ENCODE measurements at regions not wholly inside any gene's neighbourhood (a gene's known extent, or its start where the extent isn't known, plus 50 kb on each side); places are given as distances from the start of the nearest gene placed in this dataset.

GRCh38 chr1:219414250-219414649, 198.7 kb downstream of the ZC3H11B start:
- TF ChIP-seq ZBTB49 (tag by site-specific recombination; IDR thresholded peaks at IDR 0.05; ENCODE audit: low read depth) (no peak), ZNF488 (tag by site-specific recombination; IDR thresholded peaks at IDR 0.05) (no peak), ZBTB6 (tag by site-specific recombination; IDR thresholded peaks at IDR 0.05) (no peak), ZNF404 (tag by site-specific recombination; IDR thresholded peaks at IDR 0.05) (no peak), ZNF626 (tag by site-specific recombination; IDR thresholded peaks at IDR 0.05) (no peak), PRDM4 (tag by site-specific recombination; IDR thresholded peaks at IDR 0.05) (no peak), ZNF202 (tag by site-specific recombination; IDR thresholded peaks at IDR 0.05; ENCODE audit: borderline replicate concordance) (no peak), ZNF701 (tag by site-specific recombination; IDR thresholded peaks at IDR 0.05) (no peak), ZSCAN23 (tag by site-specific recombination; IDR thresholded peaks at IDR 0.05) (no peak), ZSCAN30 (tag by site-specific recombination; IDR thresholded peaks at IDR 0.05) (no peak), KLF17 (tag by site-specific recombination; IDR thresholded peaks at IDR 0.05) (no peak), ZNF324 (tag by site-specific recombination; IDR thresholded peaks at IDR 0.05) (no peak), ZBTB44 (tag by site-specific recombination; IDR thresholded peaks at IDR 0.05) (no peak), ZNF266 (tag by site-specific recombination; IDR thresholded peaks at IDR 0.05; ENCODE audit: low read depth) (no peak), ZNF629 (tag by site-specific recombination; IDR thresholded peaks at IDR 0.05) (no peak), ZNF558 (tag by site-specific recombination; IDR thresholded peaks at IDR 0.05) (no peak), GLI2 (tag by site-specific recombination; IDR thresholded peaks at IDR 0.05; ENCODE audit: borderline replicate concordance, low read depth) (no peak), ZNF449 (tag by site-specific recombination; IDR thresholded peaks at IDR 0.05) (no peak)
- ChIA-PET POLR2A (no interaction called here), CTCF (no interaction called here)
- no peaks in the 10 kb centered on the region for H3K36me3 ChIP-seq (ENCODE audit: control insufficient read depth in 2 of 2, insufficient read depth in 1 of 2, low read length in 2 of 2)
- no peak overlapping the region for H3K4me3 ChIP-seq (ENCODE audit: low read depth, low read length)
- H3K4me1 ChIP-seq (ENCODE audit: control insufficient read depth, insufficient read depth, low read length) = no peaks in the 10 kb centered on the region
- no peak overlapping the region for H3K27ac ChIP-seq (ENCODE audit: extremely low read depth, low read depth, low read length)
- H3K9me3 ChIP-seq (ENCODE audit: control insufficient read depth, insufficient read depth, low read depth, low read length) = no peaks in the 10 kb centered on the region
